AG09309 (cell line): ENCODE measurements at regions not wholly inside any gene's neighbourhood (a gene's known extent, or its start where the extent isn't known, plus 50 kb on each side); places are given as distances from the start of the nearest gene placed in this dataset.

Experiments
- DNase-seq: peaks from one replicate; pipeline ENCODE4 v3.0.0-alpha.2; 2010; ENCODE audit warnings: low read depth
- H3K4me3 ChIP-seq: 2 replicates; pipeline ENCODE4 v1.5.1; 2011; ENCODE audit warnings: mild to moderate bottlenecking, low read depth, low read length, moderate library complexity; ENCODE audit not compliant: control insufficient read depth
- TF ChIP-seq, protein P1 (sequence below): IDR thresholded peaks from 2 replicates; pipeline ENCODE4 v1.5.1; 2011; ENCODE audit warnings: mild to moderate bottlenecking, low read depth, low read length, inconsistent platforms; ENCODE audit not compliant: insufficient read depth, control insufficient read depth; ENCODE audit errors: missing control alignments

DNA sequence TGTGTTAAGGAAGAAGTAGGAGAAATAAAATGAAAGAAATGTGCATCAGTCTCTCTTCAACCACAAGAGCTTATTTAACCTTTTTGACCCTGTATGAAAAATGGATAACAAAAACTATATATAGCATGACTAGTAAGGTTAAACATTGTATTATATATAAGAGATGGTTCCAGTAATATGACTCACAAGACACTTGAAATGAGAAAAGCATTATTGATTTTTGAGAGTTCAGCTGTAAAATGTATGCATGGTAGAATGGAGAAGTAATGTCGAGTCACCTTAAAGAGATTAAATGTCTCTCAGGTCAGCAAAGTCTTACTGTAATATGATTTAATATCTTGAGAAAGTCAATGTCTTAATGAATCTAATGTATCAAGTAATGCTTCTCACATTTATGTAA is 860.9 kb downstream of the TAF11L14 start:
- H3K4me3 ChIP-seq, result no peak overlapping the region
- TF ChIP-seq, protein P1, sequence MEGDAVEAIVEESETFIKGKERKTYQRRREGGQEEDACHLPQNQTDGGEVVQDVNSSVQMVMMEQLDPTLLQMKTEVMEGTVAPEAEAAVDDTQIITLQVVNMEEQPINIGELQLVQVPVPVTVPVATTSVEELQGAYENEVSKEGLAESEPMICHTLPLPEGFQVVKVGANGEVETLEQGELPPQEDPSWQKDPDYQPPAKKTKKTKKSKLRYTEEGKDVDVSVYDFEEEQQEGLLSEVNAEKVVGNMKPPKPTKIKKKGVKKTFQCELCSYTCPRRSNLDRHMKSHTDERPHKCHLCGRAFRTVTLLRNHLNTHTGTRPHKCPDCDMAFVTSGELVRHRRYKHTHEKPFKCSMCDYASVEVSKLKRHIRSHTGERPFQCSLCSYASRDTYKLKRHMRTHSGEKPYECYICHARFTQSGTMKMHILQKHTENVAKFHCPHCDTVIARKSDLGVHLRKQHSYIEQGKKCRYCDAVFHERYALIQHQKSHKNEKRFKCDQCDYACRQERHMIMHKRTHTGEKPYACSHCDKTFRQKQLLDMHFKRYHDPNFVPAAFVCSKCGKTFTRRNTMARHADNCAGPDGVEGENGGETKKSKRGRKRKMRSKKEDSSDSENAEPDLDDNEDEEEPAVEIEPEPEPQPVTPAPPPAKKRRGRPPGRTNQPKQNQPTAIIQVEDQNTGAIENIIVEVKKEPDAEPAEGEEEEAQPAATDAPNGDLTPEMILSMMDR, result no peak
- no peak for DNase-seq

DNA sequence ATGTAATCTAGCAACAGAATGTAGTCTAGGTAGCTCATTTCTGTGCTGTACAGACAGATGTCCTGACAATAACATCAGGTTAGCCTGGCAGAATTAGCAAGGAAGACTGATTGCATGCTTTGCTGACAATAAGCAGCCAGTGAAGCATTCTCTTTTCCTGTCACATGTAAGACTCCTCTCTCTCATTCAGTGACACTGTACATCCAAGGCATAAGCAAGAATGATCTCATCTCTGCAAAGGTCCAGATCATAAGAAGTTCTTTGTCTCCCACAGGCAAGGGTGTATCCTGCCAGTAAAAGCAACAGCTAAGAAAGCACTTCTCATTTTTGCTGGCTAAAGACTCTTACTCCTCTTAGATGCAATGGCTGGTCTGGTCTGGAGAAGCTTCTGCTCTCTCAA is 861.8 kb downstream of the TAF11L14 start:
- no peak for DNase-seq
- TF ChIP-seq, protein P1, result no peak
- no peak overlapping the region for H3K4me3 ChIP-seq

DNA sequence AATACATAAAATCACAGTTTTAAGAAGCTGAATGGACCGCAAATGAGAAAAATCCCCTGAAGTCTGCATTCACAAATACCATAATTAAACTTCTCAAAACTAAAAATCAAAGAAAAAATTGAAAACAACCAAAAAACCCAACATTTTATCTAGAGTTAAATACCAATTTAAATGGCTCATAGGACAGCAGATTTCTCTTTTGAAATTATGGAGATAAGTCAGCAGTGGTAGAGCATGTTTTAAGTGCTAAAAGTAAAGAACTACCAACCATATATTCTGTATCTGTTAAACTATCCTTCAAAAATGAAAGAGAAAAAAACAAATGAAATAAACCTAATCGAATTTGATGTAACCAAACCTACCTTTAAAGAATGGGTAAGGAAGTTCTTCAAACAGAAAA is 862.8 kb downstream of the TAF11L14 start:
- no peak for DNase-seq
- no peak overlapping the region for H3K4me3 ChIP-seq

DNA sequence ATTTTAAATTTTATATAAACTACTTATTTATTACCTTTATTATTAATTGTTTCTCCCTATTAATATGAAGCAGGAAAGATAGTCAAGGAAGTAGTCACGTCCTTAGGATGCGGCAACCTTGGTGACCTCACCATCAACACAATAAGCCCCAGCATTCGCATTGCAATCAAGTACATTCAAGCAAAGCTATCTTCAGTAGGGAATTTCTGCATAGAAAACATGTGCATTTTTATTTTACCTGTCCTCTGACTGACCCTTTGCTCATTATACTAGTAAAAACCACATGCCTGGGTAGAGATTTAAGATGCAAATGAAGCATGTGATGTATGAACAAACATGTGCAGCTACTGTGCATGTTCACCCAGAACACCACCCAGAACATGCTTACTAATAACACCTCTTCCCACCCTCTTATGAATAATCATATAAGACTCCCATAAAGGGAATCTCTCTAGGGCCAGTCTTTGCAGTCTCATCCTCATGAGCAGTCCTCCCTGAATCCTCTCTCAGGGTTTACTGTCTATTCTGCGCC is 869.6 kb downstream of the TAF11L14 start:
- TF ChIP-seq, protein P1, result no peak
- H3K4me3 ChIP-seq, result no peak overlapping the region
- DNase-seq, result no peak

More for the DNA sequence above, 862.8 kb downstream of the TAF11L14 start:
- TF ChIP-seq, protein P1, result no peak

GRCh38 chr5:18507114-18507513 is 872.9 kb downstream of the TAF11L14 start:
- H3K4me3 ChIP-seq, result no peak overlapping the region
- TF ChIP-seq, protein P1, result no peak
- DNase-seq, result no peak

- DNase-seq, result no peak
- TF ChIP-seq, protein P1, result no peak
- H3K4me3 ChIP-seq, result no peak overlapping the region
Observed at GRCh38 chr5:18517641-18518380, 883.6 kb downstream of the TAF11L14 start.
